ENCODE measurements at regions not wholly inside any gene's neighbourhood (a gene's known extent, or its start where the extent isn't known, plus 50 kb on each side); places are given as distances from the start of the nearest gene placed in this dataset.
"Not testable (repeated sequence)": the region's sequence is repeated elsewhere in the genome, so short reads cannot be mapped to it uniquely, and the experiment has no call there.

DNA sequence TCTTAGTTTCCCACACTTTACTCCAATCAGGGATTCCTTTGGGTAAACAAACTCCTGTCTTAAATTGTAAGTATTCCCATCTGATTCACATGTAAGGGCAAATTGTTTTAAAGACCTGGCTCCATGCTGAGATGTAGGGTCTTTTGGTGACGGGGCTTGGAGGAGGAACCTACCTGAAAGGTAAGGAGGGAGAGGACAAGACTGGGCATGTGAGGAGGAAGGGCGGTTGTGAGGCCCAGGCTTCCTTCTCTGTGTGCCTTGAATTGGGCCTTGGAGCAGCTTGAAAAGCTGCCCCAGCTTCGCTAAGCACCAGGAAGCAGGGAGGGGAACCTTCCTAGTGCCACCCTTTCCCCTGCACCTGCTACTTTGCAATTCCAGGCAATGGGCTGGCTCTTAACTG is 86.8 kb downstream of the C9orf152 start:
- DNase-seq (ENCODE audit: low spot score): no peak

DNA sequence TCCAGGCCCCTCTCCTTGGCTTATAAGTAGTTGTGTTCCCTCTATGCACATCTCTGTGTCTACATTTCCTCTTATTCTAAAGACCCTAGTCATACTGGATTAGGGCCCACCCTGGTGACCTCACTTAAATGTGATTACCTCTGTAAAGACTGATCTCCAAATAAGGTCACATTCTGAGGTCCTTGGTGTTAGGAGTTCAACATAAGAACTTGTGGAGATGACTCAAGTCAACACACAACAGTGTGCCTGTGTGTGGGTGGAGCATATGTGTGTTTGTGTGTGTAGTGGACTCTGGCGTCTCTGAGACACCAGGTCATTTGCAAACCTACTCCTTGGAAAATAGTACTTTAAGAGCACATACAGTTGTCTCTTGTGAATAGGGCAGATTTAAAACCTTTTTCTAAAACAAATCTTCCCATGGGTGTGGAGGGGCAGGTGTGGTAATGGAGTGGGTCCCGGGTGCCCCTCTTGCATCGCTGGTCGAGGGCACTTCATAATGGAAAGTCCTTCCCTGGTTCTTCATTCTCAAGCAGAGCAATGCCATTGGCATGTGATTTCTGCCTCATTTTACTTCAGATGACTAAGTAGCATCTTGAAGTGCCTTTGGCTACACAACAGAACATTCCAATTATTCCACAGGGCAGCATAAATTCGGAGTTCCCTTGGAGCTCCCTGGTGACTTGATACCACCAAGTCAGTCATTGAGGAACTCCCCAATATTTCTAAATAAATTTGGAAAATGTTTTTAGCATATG is 84.4 kb downstream of the C9orf152 start:
- no peak for DNase-seq (ENCODE audit: low spot score)

DNA sequence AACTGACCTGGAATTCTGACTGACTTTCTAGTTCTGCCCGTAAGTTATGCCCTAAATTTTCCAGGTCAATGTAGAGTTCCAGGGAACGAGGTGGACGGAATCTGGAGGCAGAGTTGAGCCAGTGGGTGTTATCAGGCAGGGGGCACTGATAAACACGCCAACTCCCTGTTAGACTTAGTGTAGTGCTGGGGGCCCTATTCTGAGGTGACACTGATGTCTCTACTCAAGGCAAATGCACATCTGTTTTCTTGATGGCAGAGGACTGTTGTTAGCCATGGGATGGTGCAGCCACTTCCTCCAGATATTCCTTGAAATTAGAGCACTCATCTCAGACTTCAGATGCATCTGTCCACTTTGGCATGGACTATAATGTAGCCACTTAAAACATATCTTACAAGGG is 83.5 kb downstream of the C9orf152 start:
- no peak for DNase-seq (ENCODE audit: low spot score)

DNA sequence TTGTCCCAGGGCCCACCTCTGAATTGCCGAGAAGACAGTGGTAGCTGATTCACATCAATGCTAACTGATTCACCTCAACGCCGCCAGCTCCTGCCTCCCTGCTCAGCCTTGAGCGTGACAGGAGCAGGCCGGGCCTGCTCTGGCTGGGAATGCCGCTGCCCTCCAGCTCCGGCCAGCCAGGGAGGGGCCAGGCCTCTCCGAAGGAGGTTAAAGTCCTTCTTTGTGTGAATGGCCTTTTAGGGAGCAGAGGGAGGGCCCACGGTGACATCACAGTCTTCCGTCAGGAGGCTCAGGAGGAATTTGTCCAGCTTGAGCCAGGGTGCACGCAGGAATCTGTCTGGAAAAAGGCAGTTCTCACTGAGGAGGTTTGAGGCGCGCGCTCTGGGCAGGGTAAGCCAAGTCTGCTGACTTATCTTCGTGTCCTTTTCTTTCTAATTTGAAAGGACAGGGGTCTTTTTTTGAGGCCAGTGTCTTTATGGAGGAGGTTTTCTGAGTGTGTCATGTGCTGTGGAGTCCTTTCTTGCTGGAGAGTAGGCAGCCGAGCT is 82.7 kb downstream of the C9orf152 start:
- peak; percentile 88 for DNase-seq (ENCODE audit: low spot score)

DNA sequence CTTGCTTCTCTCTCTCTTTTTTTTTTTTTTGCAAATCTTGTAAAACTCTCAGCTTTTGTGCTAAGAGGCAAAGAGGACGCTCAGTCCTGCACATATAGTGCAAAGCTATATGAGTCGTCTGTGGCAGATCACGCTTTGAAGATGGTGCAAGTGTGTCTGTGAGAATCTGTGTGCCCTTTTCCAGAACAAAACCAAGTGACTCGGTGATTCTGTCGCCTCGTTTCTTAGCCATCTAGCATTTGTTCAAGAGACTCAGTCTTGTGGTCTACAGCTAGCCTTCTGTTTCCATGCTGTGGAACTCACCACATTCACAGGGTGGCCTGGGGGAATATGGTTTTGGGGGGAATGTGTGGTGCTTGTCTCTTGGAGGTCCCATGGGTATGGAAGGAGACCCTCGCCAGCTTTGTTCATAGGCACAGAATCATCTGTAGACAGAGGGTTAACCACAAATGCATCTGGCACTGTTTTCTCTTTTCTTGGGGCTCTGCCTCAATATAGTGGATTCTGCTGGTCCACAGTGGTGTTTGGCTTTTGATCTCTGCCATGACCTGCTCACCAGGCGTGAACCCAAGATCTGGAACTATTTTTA is 82.1 kb downstream of the C9orf152 start:
- no peak for DNase-seq (ENCODE audit: low spot score)

DNA sequence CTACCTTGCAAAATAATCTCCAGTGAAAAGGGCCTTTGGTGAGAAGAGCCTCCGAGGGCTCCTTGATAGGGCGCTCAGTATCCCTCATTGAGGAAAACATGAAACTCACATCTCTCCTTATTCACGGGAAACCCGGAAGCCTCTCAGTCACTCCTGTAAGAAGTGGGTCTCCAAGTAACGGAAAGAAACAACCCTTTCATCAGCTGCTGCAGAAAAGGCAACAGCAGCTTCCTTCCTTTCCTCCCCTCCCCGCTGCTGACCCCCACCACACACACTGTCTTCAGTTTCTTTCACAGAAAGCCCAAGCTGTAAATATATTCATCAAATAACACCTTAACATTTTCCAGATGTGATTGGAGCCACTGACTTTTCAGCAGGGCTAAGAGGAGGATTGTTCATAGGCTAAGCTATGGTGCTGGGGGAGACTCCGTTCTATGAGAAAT is 81.4 kb downstream of the C9orf152 start:
- DNase-seq (ENCODE audit: low spot score): no peak

DNA sequence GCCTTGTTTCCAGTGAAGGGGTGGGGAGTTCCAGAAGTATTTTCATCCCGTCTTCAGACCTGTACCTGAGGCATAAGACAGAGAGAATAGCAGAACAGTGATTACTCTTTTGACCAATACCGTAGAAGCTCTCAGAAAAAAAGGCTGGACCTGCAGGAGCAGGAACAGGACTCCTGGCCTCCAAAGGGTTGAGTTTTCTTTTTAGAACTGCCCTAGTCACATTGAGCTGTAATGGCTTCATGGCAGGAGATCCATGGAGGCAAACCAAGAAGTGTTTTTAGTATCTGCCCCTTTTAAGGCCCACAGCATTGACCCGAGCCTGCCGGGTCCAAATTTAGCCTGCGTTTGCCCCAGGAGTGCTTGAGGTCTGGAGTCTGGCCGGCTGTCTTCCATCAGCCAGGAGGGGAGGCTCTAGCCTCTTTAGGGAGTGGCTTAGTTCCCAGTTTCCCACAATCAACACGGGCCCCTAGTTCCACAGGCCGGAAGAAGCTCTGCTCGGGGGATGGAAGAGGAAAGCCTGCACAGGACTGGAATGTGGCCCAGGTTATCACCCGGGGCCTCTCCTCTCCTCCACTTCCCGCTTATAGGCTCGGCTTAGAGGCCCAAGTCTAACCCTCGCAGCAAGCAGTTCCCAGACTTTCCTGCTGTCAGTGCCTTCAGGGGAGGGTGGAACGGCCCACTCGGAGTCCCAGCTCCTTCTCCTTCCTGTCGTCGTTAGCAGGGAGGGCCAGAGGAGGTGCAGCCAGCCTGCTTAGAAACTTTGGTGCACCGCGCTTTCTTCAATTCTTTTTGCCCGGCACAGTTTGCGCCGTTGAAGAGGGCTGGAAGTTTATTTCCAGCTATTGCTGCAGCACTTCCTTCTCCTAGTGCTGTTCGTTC is 80.7 kb downstream of the C9orf152 start:
- no peak for DNase-seq (ENCODE audit: low spot score)

DNA sequence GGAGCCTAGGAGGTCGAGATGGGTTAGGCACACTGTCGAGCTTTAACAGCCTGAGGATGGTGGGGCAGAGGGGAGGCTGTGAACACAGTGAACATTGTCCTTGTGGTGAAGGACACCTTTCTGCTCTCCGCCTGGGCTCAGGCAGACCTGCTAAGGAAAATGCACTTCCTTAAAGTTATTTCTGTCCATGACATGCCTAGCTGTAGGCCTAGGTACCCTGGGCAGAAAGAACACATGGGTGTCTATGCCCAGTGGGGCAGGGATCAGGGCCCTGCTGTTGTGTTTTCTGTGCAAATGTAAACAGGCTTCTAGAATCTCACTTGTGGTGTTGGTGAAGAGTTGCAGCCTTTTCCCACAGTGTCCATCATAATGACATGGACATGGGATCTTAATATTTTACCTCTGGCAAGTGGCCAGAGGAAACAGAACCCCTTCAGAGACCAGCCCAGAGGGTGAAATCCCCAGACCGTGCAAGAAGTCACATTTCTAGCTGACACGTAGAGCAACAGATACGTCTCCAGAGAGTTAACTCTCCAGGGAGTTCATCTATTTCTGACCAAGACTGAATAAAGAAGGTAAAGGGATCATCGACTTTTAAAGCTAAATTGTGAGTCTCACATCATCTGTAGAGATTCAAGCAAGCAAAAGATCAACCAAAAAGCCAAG is 79.2 kb downstream of the C9orf152 start:
- DNase-seq (ENCODE audit: low spot score): no peak

DNA sequence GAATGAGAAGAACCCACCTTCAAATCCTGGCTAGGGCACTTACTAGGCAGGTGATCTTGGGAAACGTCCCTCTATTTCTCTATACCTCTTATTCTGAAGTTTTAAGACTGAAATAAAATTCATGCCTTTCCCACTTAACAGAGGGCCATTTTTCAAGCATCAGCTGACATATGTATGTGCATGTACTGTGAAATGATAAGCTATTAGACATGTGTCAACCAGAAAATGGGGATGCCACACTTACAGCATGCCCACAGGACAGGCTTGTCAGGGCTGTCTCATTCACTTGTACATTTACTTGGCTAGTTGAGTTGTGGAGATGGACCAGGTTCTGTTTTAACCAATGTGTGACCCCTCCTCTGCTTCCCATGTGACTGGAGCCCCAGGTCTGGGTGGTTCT is 78.5 kb downstream of the C9orf152 start:
- no peak for DNase-seq (ENCODE audit: low spot score)

DNA sequence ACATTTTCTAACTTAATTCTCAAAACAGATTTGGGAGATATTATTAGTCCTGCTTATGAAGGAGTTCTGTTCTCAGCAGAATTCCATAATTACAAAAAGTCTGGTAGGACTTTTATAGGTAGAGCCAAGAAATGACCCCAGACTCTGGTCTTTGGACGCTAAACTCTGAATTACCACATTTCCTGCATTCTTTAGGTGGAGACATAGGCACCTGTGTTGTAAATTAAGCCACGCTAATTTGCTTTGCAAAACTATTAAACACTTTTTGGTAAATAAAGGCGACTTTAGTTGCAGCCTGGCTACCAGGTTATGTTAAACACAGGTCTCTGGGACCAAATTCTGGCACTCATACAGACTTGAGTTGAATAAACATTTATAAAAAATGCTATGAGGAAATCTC is 77.7 kb downstream of the C9orf152 start:
- DNase-seq (ENCODE audit: low spot score): no peak

DNA sequence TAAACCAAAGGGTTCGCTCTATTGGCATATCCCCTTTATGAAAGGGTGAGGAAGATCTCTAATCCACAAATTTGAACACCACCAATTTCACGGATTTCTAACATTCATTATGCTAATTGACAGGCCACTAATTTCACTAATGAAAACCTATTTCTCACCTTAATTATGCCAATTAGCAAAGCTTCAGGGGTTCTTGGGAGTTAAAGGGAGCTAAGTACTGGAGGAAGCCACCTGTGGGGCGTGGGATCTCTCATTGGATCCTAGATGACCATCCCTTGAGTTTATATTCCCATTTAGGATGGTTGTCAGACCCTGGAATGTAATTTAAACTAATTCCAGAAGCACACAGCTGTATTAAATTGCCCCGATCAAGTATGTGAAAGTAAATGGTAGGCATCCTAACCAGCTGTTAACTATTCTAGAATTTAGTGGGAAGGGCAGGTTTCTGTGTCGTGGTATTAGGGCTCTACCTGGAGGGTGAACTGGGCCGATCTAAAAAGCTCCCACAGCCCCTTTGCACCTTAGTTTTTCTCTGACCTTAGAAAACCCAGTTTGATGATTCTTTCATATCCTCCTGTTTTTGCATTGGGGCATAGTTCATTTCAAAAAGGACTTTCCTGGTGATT is 77.1 kb downstream of the C9orf152 start:
- DNase-seq (ENCODE audit: low spot score): no peak

DNA sequence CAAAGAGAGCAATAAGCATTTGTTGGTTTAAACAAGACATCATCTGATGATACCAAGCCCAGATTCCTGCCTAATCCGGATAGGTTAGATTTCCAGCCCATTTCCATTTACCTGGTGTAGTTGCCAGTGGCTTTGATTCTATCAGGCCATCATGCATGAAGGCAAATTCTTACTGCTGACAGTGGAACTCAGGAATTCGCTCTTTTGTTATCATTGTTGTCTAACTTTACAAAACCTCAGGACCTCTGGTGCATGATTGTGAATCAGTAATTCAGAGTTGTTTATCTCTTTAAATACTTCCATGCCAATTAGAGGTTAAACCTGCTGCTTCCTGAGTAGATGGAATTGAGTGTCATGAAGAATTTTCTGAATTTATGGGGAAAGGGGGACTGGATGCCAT is 76.5 kb downstream of the C9orf152 start:
- no peak for DNase-seq (ENCODE audit: low spot score)

DNA sequence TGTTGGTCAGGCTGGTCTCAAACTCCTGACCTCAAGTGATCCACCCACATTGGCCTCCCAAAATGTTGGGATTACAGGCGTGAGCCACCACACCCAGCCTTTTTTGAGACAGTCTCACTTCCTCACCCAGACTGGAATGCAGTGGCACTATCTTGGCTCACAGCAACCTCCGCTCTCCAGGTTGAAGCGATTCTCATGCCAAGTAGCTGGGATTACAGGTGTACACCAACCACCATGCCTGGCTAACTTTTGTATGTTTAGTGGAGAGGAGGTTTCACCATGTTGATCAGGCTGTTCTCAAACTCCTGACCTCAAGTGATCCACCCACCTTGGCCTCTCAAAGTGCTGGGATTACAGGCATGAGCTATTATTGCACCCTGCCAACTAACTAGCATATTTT is 75.4 kb downstream of the C9orf152 start:
- DNase-seq (ENCODE audit: low spot score): not testable (repeated sequence)

DNA sequence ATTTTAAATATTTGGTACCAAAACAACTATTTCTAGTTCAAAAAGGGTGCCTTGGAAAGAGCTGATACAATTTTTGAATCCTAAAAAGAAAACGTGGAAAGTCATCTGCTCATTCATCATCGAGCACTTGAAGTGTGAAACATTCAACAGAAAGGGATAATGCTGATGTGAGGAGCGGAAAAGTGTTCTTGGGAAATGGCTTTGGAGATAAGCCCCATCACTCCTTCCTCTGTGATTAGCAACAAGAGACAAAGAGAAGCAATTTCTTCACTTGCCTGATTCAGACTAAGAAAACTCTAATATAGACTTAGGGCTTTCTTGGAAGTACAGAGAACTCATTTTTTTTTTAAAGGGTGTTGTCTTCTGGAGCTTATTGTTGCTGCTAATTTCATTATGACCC is 74.9 kb downstream of the C9orf152 start:
- DNase-seq (ENCODE audit: low spot score): no peak

DNA sequence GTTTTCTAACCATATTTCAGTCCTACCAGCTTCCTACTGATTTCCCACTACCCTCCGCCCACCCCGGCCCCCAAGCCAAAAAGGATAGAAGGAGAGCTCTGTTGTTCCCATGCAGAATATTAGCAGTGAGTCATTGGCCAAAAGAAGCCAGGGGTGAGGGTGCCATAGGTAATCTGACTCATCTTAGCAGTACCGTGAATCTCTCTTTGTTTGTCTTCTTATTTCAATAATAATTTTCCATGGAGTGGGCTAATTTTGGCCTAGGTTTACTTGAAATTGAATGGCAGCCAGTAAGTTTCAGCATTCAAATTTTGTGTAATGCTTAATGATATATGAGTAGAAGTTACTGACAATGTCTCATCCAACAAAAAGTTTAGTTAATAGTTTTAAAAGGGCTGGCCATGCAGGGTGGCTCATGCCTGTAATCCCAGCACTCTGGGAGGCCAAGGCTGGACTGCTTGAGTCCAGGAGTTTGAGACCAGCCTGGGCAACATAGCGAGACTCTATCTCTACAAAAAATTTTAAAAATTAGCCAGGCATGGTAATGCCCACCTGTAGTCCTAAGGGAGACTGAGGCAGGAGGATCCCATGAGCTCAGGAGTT is 74.2 kb downstream of the C9orf152 start:
- no peak for DNase-seq (ENCODE audit: low spot score)

DNA sequence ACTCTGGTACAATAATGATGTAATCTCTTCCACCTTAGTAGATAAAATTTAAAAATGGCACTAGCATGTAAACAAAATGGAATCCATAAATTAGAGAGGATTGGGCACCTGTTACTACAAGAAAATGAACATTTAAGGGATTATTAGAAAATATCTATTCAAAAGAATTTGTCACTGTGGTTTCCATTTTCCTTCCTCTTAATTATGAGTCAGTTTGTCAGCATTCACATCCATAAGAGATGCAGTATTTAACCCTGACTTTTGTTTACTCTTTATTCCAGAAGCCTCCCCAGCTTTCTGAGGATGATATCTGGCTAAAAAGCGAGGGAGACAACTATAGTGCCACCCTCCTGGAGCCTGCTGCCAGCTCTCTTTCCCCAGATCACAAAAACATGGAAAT is 72.1 kb downstream of the C9orf152 start:
- DNase-seq (ENCODE audit: low spot score): no peak

DNA sequence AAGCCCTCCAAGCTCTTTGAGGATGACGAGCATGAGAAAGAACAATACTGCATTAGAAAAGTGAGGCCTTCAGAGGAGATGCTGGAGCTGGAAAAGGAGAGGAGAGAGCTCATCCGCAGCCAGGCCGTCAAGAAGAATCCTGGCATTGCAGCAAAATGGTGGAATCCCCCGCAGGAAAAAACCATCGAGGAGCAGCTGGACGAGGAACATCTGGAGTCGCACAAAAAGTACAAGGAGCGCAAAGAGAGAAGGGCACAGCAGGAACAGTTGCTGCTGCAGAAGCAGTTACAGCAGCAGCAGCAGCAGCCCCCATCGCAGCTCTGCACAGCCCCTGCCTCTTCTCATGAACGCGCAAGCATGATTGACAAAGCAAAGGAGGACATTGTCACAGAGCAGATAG is 71.2 kb downstream of the C9orf152 start:
- DNase-seq (ENCODE audit: low spot score): no peak

DNA sequence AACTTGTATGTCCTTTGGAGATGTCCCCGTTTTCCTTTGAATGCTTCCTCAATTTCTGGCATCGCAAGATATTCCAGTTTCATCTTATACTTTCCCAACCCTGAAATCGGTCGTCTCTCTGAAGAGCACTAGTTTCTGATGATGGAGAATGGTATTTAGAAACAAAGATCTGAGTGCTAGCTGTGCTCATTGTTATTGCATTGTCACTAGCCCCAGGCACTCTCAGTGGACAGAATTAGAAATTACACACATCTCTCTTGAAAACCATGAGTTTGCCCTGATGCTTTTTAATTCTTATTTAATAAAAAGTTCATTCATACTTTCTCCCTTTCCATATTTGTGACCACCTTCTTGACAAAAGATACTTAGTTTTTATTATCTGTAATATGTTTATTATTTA is 67.7 kb downstream of the C9orf152 start:
- DNase-seq (ENCODE audit: low spot score): no peak

DNA sequence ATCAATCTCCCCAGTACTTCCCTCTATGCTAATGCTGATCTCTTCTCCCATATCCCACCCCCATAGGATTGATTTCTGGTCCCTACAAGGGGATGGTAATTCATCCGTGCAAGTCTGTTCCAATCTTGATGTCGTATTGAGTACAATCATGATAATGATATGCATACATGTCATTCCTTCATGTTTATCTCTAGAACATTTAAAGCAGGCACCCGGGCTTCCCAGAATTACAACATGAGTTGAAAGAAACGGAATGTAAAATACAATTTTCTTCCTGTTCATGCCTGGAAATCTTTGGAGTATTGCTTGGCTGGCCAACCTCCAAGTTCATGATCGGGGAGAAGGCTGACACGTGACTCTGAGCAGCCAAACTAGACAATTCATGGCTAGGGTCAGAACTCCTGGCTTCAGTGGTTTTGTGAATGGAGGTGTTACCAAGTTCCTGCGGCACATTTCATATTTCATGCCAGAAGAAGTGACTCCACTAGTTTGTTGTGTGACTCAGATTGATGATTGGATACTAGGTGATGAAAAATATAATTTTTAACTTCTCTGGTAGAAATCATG is 66.6 kb downstream of the C9orf152 start:
- DNase-seq (ENCODE audit: low spot score): no peak

DNA sequence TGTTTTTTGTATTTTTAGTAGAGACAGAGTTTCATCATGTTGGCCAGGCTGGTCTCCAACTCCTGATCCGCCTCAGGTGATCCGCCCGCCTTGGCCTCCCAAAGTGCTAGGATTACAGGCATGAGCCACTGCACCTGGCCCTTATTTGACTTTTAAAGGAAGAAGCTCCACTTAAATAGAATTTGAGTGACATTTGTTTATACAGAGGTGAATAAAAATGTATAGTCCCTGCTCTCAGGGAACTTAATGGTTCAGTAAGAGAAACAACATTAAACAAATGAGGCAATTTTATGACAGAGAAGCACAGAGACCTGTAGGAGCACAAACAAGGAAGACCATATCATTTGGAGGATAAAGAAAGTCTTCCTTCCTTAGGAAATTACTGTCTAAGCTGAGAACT is 65.7 kb downstream of the C9orf152 start:
- no peak for DNase-seq (ENCODE audit: low spot score)
